OCI-LY1 (cell line): ENCODE measurements at regions not wholly inside any gene's neighbourhood (a gene's known extent, or its start where the extent isn't known, plus 50 kb on each side); places are given as distances from the start of the nearest gene placed in this dataset.

Experiments used
- EZH2 ChIP-seq: fragments of 200-600 bp; sonication (generic), shearing (Covaris generic); IDR thresholded peaks from 2 replicates; pipeline ENCODE4 v1.8.0; 2017; ENCODE audit warnings: borderline replicate concordance, mixed run types, mild to moderate bottlenecking, antibody characterized with exemption, low read length, moderate library complexity, mixed read lengths
- TF ChIP-seq, protein P1 (sequence below): fragments of 200-600 bp; sonication (generic), shearing (Covaris generic); IDR thresholded peaks from 2 replicates; pipeline ENCODE4 v1.5.1; 2017; ENCODE audit warnings: mild to moderate bottlenecking, antibody characterized with exemption, low read length, moderate library complexity, mixed read lengths

GRCh38 chr5:125411071-125411743 lies 664.8 kb upstream of the ZNF608 start:
- TF ChIP-seq EZH2, result no peak
- TF ChIP-seq, protein P1, sequence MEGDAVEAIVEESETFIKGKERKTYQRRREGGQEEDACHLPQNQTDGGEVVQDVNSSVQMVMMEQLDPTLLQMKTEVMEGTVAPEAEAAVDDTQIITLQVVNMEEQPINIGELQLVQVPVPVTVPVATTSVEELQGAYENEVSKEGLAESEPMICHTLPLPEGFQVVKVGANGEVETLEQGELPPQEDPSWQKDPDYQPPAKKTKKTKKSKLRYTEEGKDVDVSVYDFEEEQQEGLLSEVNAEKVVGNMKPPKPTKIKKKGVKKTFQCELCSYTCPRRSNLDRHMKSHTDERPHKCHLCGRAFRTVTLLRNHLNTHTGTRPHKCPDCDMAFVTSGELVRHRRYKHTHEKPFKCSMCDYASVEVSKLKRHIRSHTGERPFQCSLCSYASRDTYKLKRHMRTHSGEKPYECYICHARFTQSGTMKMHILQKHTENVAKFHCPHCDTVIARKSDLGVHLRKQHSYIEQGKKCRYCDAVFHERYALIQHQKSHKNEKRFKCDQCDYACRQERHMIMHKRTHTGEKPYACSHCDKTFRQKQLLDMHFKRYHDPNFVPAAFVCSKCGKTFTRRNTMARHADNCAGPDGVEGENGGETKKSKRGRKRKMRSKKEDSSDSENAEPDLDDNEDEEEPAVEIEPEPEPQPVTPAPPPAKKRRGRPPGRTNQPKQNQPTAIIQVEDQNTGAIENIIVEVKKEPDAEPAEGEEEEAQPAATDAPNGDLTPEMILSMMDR, result no peak
